Adrenal gland (tissue), 9 donors: ENCODE measurements at regions not wholly inside any gene's neighbourhood (a gene's known extent, or its start where the extent isn't known, plus 50 kb on each side); places are given as distances from the start of the nearest gene placed in this dataset.
"Not testable (repeated sequence)": the region's sequence is repeated elsewhere in the genome, so short reads cannot be mapped to it uniquely, and the experiment has no call there.

ENCODE experiments used
- DNase-seq, 7 donors: peaks; one replicate each; pipeline ENCODE4 v3.0.0-alpha.2; 2019 to 2020
- H3K27ac ChIP-seq, 5 donors: fragments of 200-600 bp; sonication (generic) in 4 of 5; 1 replicate in 3 of 5; 2 replicates in 2 of 5; pipeline versions ENCODE4 v1.5.1 to v1.8.0; 2016 to 2020; ENCODE audit warnings: mild to moderate bottlenecking in 1 of 5
- H3K27me3 ChIP-seq: fragments of 200-600 bp; 2 replicates; pipeline ENCODE4 v1.8.0; 2021
- H3K36me3 ChIP-seq, 2 donors: fragments of 200-600 bp; replicated peaks in 1 of 2; 1 replicate in 1 of 2; 2 replicates in 1 of 2; pipeline versions ENCODE4 v1.5.1 to v1.8.0; 2018 to 2022
- H3K4me1 ChIP-seq, 2 donors: fragments of 200-600 bp; replicated peaks in 1 of 2; 1 replicate in 1 of 2; 2 replicates in 1 of 2; pipeline versions ENCODE4 v1.5.1 to v1.8.0; 2018 to 2021
- H3K4me3 ChIP-seq, 4 donors: fragments of 200-600 bp; sonication (generic) in 3 of 4; one replicate each; pipeline ENCODE4 v1.5.1; 2016 to 2018
- H3K9me3 ChIP-seq, 3 donors: fragments of 200-600 bp; sonication (generic) in 1 of 3; replicated peaks in 1 of 3; 1 replicate in 2 of 3; 2 replicates in 1 of 3; pipeline versions ENCODE4 v1.5.1 to v1.8.0; 2016 to 2021
- CTCF ChIP-seq, 6 experiments: fragments of 450-650 bp in 4 of 6; fragments of 200-600 bp in 2 of 6; sonication (generic) in 1 of 6; IDR thresholded peaks; 1 replicate in 5 of 6; 2 replicates in 1 of 6; pipeline versions ENCODE4 v1.5.1 to v1.8.0; 2016 to 2021; ENCODE audit warnings: antibody characterized with exemption in 6 of 6, mild to moderate bottlenecking in 2 of 6, moderate library complexity in 1 of 6
- POLR2A ChIP-seq, 2 donors: fragments of 450-650 bp; IDR thresholded peaks; one replicate each; pipeline ENCODE4 v1.6.1; 2017; ENCODE audit warnings: antibody characterized with exemption in 2 of 2, mild to moderate bottlenecking in 2 of 2, moderate library complexity in 1 of 2
- WGBS, 4 donors: extraction: QIAGEN DNeasy Blood & Tissue Kit in 2 of 4; methylation state at CpG; one replicate each; pipeline versions ENCODE4 v1.1.5 to v1.1.7; 2013 to 2017; 5-methylcytosine and 5-hydroxymethylcytosine counted together
- intact Hi-C, 2 donors: fragments of 100-400 bp; cut with DNase I; formaldehyde crosslinking; loops; one replicate each; pipeline versions ENCODE4 v1.14.1 to v1.15.0; 2022 to 2023
- donor health status: healthy with polysubstance abuse.
- donor health status: Bipolar disorder and iron deficiency.
- donor health status: DM: yes; HTN: yes; CAD: no.
- donor health status: DM: no; HTN: no; CAD: no.
- donor health status: DM: no; HTN: no; CAD: no.

- H3K36me3 ChIP-seq, result no peaks in the 10 kb centered on the region
- no peak for DNase-seq
- TF ChIP-seq POLR2A (IDR thresholded peaks at IDR 0.05), result no peak
- no peak for TF ChIP-seq CTCF (IDR thresholded peaks at IDR 0.05)
- no peak overlapping the region for H3K4me3 ChIP-seq
- WGBS, 4 donors, result 85 to 97% (median 95%) methylated on average over 2 of the region's 2 CpGs
- H3K9me3 ChIP-seq, result no peaks in the 10 kb centered on the region
- intact Hi-C loops, result no loop called here
- no peak overlapping the region for H3K27ac ChIP-seq
- no peaks in the 10 kb centered on the region for H3K4me1 ChIP-seq
- H3K27me3 ChIP-seq, result no peaks in the 10 kb centered on the region
Measured at GRCh38 chr5:124494540-124495116, 251.8 kb downstream of the ZNF608 start.

- H3K27ac ChIP-seq, result no peak overlapping the region
- H3K27me3 ChIP-seq, result no peaks in the 10 kb centered on the region
- 77 to 92% (median 89%) methylated on average over 7 to 13 of the region's 13 CpGs for WGBS, 4 donors
- no peak for DNase-seq
- TF ChIP-seq CTCF (IDR thresholded peaks at IDR 0.05) (no peak), POLR2A (IDR thresholded peaks at IDR 0.05) (no peak)
- intact Hi-C loops, result no loop called here
- H3K4me1 ChIP-seq, result no peaks in the 10 kb centered on the region
- no peak overlapping the region for H3K4me3 ChIP-seq
- H3K9me3 ChIP-seq, result no peaks in the 10 kb centered on the region
- no peaks in the 10 kb centered on the region for H3K36me3 ChIP-seq
Measured at GRCh38 chr5:124492444-124493224, 253.8 kb downstream of the ZNF608 start.

- intact Hi-C loops, result not testable (repeated sequence)
- WGBS, 4 donors, result 90 to 100% (median 94%) methylated on average over 2 of the region's 2 CpGs
Measured at GRCh38 chr5:124490315-124490714, 256.1 kb downstream of the ZNF608 start.

GRCh38 chr5:124481419-124481818 lies 265.0 kb downstream of the ZNF608 start:
- no peaks in the 10 kb centered on the region for H3K36me3 ChIP-seq
- TF ChIP-seq POLR2A (IDR thresholded peaks at IDR 0.05) (no peak), CTCF (IDR thresholded peaks at IDR 0.05) (no peak)
- DNase-seq, result no peak
- WGBS, 4 donors, result 85 to 89% (median 87%) methylated on average over 4 of the region's 4 CpGs
- H3K9me3 ChIP-seq, result no peaks in the 10 kb centered on the region
- no peak overlapping the region for H3K27ac ChIP-seq
- no peaks in the 10 kb centered on the region for H3K4me1 ChIP-seq
- intact Hi-C loops, result no loop called here
- H3K4me3 ChIP-seq, result no peak overlapping the region
- H3K27me3 ChIP-seq, result no peaks in the 10 kb centered on the region

More at GRCh38 chr5:124490315-124490714, 256.1 kb downstream of the ZNF608 start:
- DNase-seq, H3K36me3 ChIP-seq, H3K4me1 ChIP-seq, H3K27ac ChIP-seq, H3K4me3 ChIP-seq, H3K9me3 ChIP-seq, H3K27me3 ChIP-seq: not testable (repeated sequence)

GRCh38 chr5:124480964-124481363 lies 265.5 kb downstream of the ZNF608 start:
- intact Hi-C loops, result no loop called here
- H3K9me3 ChIP-seq, result no peaks in the 10 kb centered on the region
- peak in 1 of 7 donors; percentile 6 for DNase-seq
- H3K36me3 ChIP-seq, result no peaks in the 10 kb centered on the region
- H3K4me1 ChIP-seq, result no peaks in the 10 kb centered on the region
- no peak for TF ChIP-seq POLR2A (IDR thresholded peaks at IDR 0.05)
- no peak for TF ChIP-seq CTCF (IDR thresholded peaks at IDR 0.05)
- H3K4me3 ChIP-seq, result no peak overlapping the region
- H3K27ac ChIP-seq, result no peak overlapping the region
- 48 to 65% (median 55%) methylated on average over 5 of the region's 5 CpGs for WGBS, 4 donors
- no peaks in the 10 kb centered on the region for H3K27me3 ChIP-seq
